Stromal cell of bone marrow (primary cell): ENCODE measurements at regions not wholly inside any gene's neighbourhood (a gene's known extent, or its start where the extent isn't known, plus 50 kb on each side); places are given as distances from the start of the nearest gene placed in this dataset.
"Not testable (repeated sequence)": the region's sequence is repeated elsewhere in the genome, so short reads cannot be mapped to it uniquely, and the experiment has no call there.

Experiments used
- DNase-seq: peaks from one replicate; pipeline ENCODE4 v3.0.0-alpha.2; 2012; ENCODE audit warnings: low read depth

GRCh38 chr14:84323450-84323849 is 1206.5 kb upstream of the FLRT2 start:
- no peak for DNase-seq

- no peak for DNase-seq
Measured at GRCh38 chr14:84323978-84324377, 1206.0 kb upstream of the FLRT2 start.

- no peak for DNase-seq
Measured at GRCh38 chr14:84336433-84336832, 1193.5 kb upstream of the FLRT2 start.

- peak; percentile 13 for DNase-seq
Measured at GRCh38 chr14:84340938-84341337, 1189.0 kb upstream of the FLRT2 start.

- DNase-seq: not testable (repeated sequence)
Measured at GRCh38 chr14:84341867-84342266, 1188.1 kb upstream of the FLRT2 start.

- DNase-seq: peak; percentile 22
Measured at GRCh38 chr14:84343656-84344055, 1186.3 kb upstream of the FLRT2 start.

GRCh38 chr14:84351646-84352045 is 1178.3 kb upstream of the FLRT2 start:
- no peak for DNase-seq

GRCh38 chr14:84361476-84361875 is 1168.5 kb upstream of the FLRT2 start:
- no peak for DNase-seq

GRCh38 chr14:84375235-84375634 is 1154.7 kb upstream of the FLRT2 start:
- DNase-seq: no peak

- DNase-seq: no peak
Measured at GRCh38 chr14:84390010-84390409, 1139.9 kb upstream of the FLRT2 start.

- DNase-seq: no peak
Measured at GRCh38 chr14:84397631-84398030, 1132.3 kb upstream of the FLRT2 start.

- no peak for DNase-seq
Measured at GRCh38 chr14:84399296-84399910, 1130.5 kb upstream of the FLRT2 start.

GRCh38 chr14:84401631-84402030 is 1128.3 kb upstream of the FLRT2 start:
- DNase-seq: no peak

GRCh38 chr14:84403585-84403984 is 1126.4 kb upstream of the FLRT2 start:
- no peak for DNase-seq

GRCh38 chr14:84404246-84404645 is 1125.7 kb upstream of the FLRT2 start:
- DNase-seq: no peak

GRCh38 chr14:84409435-84409834 is 1120.5 kb upstream of the FLRT2 start:
- DNase-seq: no peak

- no peak for DNase-seq
Measured at GRCh38 chr14:84410344-84410743, 1119.6 kb upstream of the FLRT2 start.

- DNase-seq: no peak
Measured at GRCh38 chr14:84420221-84420620, 1109.7 kb upstream of the FLRT2 start.

- DNase-seq: no peak
Measured at GRCh38 chr14:84421621-84422020, 1108.3 kb upstream of the FLRT2 start.

- DNase-seq: no peak
Measured at GRCh38 chr14:84425968-84426367, 1104.0 kb upstream of the FLRT2 start.

- no peak for DNase-seq
Measured at GRCh38 chr14:84432676-84433075, 1097.3 kb upstream of the FLRT2 start.

GRCh38 chr14:84433961-84434360 is 1096.0 kb upstream of the FLRT2 start:
- no peak for DNase-seq

- no peak for DNase-seq
Measured at GRCh38 chr14:84435820-84436324, 1094.1 kb upstream of the FLRT2 start.

GRCh38 chr14:84436528-84436927 is 1093.4 kb upstream of the FLRT2 start:
- DNase-seq: no peak
